GM18907 (cell line): ENCODE measurements at regions not wholly inside any gene's neighbourhood (a gene's known extent, or its start where the extent isn't known, plus 50 kb on each side); places are given as distances from the start of the nearest gene placed in this dataset.

ENCODE experiments used
- ATAC-seq: cut with Tn5 transposase; IDR thresholded peaks from one replicate; pipeline ENCODE4 v1.9.1; 2021; ENCODE audit warnings: mild to moderate bottlenecking, moderate library complexity; ENCODE audit not compliant: unreplicated experiment

- no peak for ATAC-seq
Measured at GRCh38 chr4:147303174-147303872, 177.6 kb upstream of the EDNRA start.

- no peak for ATAC-seq
Measured at GRCh38 chr4:147303873-147304229, 177.0 kb upstream of the EDNRA start.

- no peak for ATAC-seq
Measured at GRCh38 chr4:147307896-147308674, 172.8 kb upstream of the EDNRA start.

- no peak for ATAC-seq
Measured at GRCh38 chr4:147309434-147309833, 171.5 kb upstream of the EDNRA start.

- ATAC-seq = no peak
Measured at GRCh38 chr4:147310312-147310711, 170.6 kb upstream of the EDNRA start.

GRCh38 chr4:147311956-147312355 is 168.9 kb upstream of the EDNRA start:
- ATAC-seq = no peak

- no peak for ATAC-seq
Measured at GRCh38 chr4:147312376-147313046, 168.4 kb upstream of the EDNRA start.

- no peak for ATAC-seq
Measured at GRCh38 chr4:147313108-147313507, 167.8 kb upstream of the EDNRA start.

- ATAC-seq = no peak
Measured at GRCh38 chr4:147318586-147318985, 162.3 kb upstream of the EDNRA start.

GRCh38 chr4:147325571-147325981 is 155.3 kb upstream of the EDNRA start:
- no peak for ATAC-seq

- no peak for ATAC-seq
Measured at GRCh38 chr4:147326591-147326990, 154.3 kb upstream of the EDNRA start.

- no peak for ATAC-seq
Measured at GRCh38 chr4:147327322-147327721, 153.6 kb upstream of the EDNRA start.

- ATAC-seq = no peak
Measured at GRCh38 chr4:147328189-147328588, 152.7 kb upstream of the EDNRA start.

- no peak for ATAC-seq
Measured at GRCh38 chr4:147328756-147329446, 152.0 kb upstream of the EDNRA start.

GRCh38 chr4:147332091-147332490 is 148.8 kb upstream of the EDNRA start:
- no peak for ATAC-seq

- ATAC-seq = no peak
Measured at GRCh38 chr4:147334478-147334877, 146.4 kb upstream of the EDNRA start.

GRCh38 chr4:147335183-147335582 is 145.7 kb upstream of the EDNRA start:
- no peak for ATAC-seq

GRCh38 chr4:147336252-147336651 is 144.6 kb upstream of the EDNRA start:
- ATAC-seq = no peak

GRCh38 chr4:147339100-147339499 is 141.8 kb upstream of the EDNRA start:
- no peak for ATAC-seq

- no peak for ATAC-seq
Measured at GRCh38 chr4:147340111-147340510, 140.8 kb upstream of the EDNRA start.

- peak; percentile 59 for ATAC-seq
Measured at GRCh38 chr4:147340591-147341120, 140.2 kb upstream of the EDNRA start.
